ENCODE measurements at regions not wholly inside any gene's neighbourhood (a gene's known extent, or its start where the extent isn't known, plus 50 kb on each side); places are given as distances from the start of the nearest gene placed in this dataset.
A peak's percentile ranks its signal among the peaks of the same experiment; 100 is the strongest.

DNA sequence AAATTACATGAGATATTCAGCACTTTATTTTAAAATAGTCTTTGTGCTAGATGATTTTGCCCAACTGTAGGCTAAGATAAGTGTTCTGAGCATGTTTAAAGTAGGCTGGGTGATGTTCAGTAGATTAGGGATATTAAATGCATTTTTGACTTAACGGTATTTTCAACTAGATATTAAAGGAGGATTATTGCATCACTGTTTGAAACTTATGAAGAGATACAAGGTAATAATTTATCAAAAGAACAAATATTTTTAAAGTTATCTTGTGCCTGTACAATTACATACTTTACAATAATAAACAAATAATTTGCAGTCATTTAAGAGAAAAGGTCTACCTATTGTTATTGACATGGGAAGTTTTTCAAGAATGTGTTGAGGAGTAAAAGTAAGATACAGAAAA, 368.6 kb upstream of the DCN start:
- no peak for DNase-seq (ENCODE audit: low spot score)

DNA sequence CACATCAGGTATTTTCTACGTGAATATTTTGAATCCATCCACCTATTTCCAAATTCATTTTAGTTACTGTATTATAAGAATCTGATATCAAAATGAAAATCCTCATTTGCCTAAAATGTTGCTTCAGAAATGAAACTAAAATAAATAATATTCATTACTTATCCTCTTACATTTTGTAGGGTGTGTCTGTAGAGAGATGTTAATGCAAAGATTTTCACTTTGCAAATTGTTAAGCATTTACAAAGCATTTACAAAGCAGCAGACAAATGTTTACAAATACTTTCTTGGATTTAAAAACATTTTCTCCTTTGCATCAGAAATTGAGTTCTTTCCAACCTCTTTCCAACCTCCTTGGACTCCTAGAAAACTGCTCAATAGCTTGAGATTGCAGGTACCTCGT, 360.0 kb upstream of the DCN start:
- no peak for DNase-seq (ENCODE audit: low spot score)

DNA sequence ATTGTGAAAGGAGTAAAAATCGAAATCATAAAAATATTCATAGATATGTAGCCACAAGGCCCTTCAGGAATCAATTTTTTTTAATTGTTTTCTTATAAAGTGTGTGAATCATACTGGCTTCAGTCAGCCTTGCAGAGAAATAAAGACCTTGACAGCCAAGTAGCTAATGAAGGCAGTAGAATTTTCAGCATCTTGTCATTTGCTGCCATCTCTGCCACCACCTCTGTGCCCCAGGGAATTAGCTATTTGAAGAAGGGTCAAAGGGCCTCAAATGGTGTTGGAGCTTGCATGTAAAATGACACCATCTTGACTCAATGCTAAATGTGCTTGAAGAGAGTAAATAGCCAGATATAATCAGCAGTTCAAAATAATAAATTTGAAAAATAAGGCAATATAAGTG, 359.4 kb upstream of the DCN start:
- DNase-seq (ENCODE audit: low spot score): no peak

DNA sequence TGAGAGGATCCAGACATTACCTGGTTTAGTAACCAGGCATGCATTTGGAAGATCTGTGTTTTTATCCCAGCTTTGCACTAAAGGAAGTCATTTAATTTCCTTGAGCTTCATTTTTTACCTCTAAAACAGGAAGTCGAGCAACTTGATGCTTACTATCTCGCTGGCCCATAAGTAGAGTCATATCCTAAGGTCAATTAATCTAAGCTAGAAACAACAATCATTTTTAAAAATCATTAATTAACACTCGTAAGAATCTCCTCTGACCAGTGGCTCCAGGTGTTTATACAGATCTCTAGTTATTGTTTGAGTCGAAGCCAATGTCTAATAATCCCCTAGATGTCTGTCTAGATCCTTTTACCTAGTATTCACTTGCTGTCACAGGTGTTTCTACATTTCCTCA, 355.8 kb upstream of the DCN start:
- DNase-seq (ENCODE audit: low spot score): no peak

DNA sequence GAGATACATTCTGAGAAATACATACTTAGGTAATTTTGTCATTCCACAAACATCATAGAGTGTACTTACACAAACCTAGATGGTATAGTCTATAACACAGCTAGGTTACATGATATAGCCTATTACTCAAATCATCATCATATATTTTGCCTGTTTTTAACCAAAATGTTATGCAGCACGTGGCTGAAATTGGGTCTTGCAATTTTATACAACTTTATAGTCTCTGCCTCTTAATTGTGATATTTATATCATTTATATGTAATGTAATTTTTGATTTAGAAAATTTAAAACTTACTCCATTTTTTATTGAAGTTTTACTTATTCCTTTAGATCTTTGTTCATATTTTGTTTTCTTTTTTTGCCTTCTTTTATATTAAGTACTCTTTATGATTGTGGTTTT, 350.7 kb upstream of the DCN start:
- DNase-seq (ENCODE audit: low spot score): no peak

DNA sequence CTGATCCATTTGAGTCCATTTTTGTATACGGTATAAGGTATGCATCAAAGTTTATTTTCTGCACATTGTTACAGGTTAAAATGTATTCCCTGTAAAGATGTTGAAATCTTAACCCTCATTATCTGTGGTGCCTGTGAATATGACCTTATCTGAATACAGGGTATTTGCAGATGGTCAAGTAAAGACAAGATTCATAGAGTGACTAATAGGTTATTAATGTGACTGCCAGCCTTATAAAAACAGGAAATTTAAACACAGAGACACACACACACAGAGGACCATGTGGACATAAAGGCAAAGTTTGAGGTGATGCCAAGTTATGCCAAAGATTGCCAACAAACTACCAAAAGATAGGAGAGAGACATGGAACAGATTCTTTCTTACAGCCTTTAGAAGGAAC, 347.2 kb upstream of the DCN start:
- DNase-seq (ENCODE audit: low spot score): peak; percentile 20

DNA sequence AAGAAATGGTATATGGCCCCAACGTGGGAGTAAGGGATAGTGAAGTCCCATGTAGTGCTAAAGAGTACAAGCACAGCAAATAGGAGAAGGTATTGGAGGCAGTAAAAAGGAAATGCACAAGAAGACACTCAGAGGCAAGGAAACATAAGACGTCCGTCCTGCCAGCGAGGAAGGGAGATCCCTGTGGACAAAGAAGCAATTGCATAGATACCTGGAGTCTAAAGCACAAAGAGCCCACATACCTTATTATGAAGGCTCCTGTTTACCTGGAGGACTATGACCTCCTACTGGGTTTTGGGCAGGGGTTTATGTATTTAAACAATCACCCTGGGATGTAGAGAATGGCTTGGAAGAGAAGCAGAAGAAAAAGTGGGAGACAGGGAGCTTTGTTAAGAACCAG, 341.2 kb upstream of the DCN start:
- DNase-seq (ENCODE audit: low spot score): no peak

DNA sequence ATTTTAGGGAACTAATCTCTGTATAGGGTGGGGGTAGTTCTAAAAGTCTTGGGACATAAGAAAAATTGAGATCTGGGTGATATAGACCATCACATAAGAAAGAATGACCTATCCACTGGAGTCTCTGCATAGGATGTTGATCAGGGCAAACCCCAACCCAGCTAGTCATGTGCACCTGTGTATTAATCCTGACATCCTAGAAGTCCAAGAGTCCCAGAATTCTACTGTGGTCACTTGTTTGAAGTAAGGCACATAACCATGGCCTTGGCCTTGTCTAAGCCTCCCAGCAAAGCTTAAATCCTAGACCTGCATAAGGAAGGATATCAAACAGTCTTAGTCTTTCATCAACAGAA, 334.1 kb upstream of the DCN start:
- no peak for DNase-seq (ENCODE audit: low spot score)

DNA sequence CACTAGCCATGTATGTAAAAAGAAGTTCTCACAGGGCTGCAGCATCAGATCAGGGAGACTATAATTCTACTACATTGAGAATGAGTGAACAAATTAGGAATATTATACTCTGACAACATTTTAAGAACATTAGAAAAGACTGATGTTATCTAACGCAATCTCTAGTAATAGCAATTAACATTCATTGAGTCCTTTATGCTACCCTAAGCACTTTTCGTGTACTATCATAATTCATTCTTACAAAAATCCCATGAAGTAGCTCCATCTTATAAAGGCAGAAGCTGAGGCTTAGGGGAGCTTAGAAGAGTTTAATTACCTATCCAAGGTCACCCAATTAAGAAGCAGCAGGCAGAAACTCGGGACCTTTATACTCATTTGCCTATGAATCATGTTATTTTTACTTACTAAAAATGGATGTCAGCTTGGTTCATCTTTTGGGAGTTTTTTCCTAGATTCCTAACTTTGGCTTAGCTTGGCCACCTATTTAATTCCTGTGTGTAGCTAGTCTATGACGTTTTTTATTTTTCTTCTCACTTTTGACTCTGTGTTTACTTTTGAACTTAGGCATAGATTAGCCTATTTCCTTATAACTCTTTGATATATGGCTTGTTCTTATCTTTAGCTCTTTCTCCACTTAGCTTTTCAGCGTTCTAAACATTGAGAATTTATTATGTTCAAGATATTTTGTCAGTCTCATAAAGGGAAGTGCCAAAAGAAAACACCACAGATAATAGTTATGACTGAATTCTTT, 333.5 kb upstream of the DCN start:
- DNase-seq (ENCODE audit: low spot score): no peak

DNA sequence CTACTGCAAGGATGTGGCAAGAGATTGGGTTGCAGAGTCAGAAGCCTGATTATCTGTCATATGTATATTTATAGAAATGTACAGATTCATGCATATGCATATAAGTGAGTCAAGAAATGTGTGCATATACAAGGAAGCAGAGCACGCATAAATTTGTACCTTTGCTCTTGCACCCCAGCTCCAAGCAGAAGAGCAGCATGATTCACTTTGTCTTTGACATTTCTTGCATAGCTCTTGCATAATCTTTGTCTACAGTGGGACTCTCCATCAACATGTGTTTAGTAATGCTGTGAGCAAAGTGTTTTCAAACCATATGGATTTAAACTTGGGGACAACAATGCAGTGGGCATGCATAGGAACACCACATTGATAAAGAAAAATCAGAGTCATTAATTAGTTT, 330.7 kb upstream of the DCN start:
- DNase-seq (ENCODE audit: low spot score): no peak

DNA sequence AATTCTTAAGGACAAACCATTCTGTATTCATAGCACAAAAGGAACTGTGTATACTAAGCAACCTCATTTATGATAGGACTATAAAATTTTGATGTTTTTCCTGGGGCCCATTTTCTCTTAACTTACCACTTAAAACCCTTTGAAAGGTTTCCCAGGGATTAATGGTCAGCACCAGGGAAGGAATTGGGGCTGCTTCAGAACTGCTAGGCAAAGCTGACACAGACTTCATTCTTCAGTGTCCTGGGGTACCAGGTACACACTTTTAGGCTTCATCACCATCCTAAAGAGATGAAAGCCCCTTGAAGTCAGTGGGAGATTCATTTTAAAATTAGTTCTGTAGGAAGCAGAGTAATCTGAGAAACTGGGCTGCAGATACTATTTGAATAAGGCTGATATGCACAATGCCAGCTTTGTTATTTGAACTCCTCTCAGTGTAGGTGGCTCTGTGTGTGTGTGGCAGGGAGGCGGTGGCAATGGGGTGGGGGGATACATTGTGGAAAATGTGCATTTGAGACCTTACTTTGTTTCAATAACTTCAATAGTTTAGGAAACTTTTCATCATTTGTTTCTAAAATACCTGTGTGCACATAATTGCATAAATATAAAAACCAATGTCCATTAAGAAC, 329.3 kb upstream of the DCN start:
- DNase-seq (ENCODE audit: low spot score): no peak

DNA sequence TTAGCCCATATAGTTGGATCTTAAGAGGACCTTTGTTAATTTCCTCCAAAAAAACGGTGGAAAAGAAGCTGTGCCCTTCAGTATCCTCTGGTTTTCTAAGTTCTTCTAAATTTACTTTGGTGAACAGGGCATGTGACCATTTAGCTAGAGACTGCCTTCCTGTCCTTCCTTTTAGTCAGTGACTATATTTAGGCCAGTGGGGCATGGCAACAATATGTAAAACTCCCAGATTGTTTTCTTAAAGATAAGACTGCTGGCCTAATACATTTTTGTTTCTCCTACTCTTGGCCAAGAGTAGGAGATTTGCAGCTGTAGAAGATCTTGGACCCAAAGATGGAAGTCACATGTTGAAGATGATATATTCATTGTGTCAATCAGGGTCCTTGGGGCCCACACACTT, 325.1 kb upstream of the DCN start:
- DNase-seq (ENCODE audit: low spot score): no peak

DNA sequence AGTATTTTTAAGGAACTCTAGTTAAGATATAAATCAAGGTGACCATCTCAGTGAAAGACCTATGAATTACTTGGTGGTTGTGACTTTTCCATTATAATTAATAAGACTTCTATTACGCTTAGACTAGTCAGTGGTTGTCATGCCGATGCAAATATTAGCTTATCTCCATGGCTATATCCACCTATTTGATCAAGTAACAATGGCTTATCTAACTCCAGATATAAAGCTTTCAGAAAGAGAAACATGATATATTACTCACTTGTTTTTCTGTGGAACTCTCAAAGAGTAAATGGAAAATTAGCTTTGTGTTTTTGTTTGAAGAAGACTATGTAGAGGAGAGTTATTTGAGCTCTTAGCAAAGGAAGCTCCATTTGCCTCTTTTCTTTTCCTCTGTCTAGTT, 323.8 kb upstream of the DCN start:
- DNase-seq (ENCODE audit: low spot score): no peak

DNA sequence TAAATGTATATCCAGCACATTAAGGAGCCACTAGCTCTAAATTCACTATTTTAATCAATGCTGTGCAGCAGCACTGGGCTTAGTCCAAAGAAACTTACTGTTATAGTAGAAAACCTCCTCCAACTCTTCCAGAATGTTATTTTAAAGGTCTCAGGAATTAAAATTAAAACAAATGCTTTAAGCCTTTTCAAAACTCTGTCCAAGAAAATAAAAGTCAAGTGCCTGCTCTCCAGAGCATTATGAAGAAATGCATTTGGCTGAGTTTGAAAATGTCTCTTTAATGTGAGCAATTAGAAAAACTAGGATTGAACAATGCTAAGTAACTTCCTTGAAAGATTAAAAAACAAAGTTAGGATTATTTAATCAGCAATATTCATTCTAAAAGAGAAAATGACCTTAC, 322.4 kb upstream of the DCN start:
- DNase-seq (ENCODE audit: low spot score): no peak

DNA sequence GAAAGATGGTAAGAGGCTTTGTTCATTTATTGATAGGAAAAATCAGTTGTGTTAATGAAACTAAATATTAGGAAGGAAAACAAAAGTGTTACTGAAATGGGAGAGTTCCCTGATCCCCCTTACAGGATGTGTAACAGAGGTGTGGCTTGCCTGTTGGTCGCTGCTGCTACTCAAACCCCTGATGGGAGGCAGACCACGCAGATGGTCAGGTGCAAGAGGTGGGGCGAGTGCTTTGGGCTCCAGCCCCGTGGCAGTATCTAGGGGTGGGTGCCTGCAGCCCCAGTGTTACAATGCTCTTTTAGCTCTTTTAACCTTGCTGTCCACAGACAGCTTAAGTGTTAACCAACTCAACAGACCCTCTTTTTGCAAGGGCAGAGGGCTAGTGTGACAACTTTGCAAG, 319.6 kb upstream of the DCN start:
- DNase-seq (ENCODE audit: low spot score): no peak

DNA sequence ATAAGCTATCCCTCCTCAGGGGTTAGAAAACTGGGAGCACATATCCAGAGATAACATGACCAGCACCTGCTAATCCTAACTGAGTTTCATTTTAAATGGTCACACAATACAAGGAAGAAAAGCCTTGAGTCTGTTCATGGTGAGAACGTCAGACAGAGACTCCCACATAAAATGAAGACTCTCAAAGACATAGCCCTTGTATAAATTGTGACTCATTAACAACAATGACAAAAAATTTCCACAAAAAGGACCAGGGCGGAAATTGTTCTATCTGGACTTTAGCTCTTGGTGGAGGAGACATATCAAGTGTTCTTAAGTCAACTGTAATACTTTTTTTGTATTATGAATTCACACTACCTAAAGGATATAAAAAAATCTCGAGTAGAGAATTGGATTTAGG, 313.7 kb upstream of the DCN start:
- no peak for DNase-seq (ENCODE audit: low spot score)

DNA sequence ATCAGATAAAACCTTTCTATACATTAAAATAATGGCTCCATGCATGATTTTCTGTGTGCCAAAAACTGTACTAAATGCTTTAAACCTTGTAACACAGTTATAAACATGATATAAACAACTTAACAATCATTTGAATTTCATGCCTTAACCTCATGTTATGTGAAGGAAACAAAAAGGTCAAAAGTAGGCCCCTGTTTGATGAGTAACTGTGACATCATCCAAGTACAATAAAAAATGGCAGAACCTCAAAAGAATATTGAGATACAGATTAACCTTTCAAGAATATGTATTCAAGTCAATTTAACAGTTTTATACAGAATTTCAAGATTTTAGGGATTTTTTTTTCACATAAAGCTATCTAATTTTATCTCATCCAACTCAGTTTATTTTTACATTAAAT, 310.7 kb upstream of the DCN start:
- DNase-seq (ENCODE audit: low spot score): no peak

DNA sequence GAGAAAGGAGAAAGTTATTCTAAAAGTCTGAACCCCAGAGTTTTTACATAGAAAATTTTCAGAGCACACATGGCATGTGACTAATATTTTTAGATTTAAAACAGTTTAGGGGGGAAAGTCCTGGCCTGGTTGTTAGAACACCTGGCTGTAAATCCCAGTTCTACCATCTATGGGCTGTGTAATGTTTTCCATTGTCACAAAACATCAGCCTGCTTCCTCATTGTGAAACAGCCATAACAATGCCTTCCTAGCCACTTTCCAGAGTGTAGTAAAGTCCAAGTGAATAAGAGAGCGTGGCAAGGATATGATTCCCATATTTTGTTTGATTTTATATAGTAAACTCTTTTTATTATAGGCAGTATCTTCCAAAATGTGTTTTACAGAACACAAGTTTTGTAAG, 310.0 kb upstream of the DCN start:
- no peak for DNase-seq (ENCODE audit: low spot score)

DNA sequence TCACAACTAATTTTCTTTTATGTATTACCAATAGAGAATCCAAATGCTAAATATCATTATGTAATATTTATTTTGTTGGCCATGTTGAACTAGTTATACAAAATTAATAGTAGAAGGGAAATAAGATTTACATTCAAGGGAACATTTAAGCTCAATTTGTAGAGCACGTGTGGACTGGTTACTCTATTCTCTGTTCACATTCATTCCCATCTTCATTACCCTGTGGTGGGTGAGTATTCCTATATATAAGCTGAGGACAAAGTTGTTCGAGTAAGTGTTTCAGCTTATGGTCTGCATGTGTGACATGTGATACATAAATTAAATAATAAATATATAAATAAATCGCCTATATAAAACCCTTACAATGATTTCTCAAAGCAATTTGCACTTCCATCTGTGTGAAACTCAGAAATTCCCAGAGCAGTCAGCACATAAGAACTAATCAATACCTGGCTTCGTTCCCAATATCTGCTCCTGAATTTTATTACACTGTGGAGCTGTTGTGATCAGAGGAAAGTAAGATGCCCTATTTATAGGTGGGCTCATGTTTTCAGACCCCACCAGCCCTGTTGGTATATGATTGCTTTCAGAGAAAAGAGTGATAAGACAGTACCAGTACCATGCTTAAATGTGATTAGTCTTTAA, 308.2 kb upstream of the DCN start:
- no peak for DNase-seq (ENCODE audit: low spot score)

DNA sequence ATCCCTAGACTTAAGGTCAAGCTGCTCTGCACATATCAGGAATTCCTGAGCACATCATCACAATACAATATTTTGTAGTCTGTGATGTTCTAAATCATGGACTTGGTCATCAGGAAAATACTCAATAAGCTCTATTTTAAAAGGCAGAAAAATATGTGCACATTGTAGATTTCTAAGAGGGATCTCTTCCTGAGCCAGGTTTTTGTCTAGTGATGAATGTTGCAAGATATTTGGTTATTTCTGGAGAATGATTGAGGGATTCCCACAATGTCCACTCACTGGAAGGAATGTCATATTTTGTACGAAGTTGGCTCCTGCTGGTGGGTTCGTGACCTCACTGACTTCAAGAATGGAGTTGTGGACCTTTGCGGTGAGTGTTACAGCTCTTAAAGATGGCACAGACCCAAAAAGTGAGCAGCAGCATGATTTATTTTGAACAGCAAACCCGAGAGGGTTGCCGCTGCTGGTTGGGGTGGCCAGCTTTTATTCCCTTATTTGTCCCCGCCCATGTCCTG, 300.9 kb upstream of the DCN start:
- DNase-seq (ENCODE audit: low spot score): no peak

DNA sequence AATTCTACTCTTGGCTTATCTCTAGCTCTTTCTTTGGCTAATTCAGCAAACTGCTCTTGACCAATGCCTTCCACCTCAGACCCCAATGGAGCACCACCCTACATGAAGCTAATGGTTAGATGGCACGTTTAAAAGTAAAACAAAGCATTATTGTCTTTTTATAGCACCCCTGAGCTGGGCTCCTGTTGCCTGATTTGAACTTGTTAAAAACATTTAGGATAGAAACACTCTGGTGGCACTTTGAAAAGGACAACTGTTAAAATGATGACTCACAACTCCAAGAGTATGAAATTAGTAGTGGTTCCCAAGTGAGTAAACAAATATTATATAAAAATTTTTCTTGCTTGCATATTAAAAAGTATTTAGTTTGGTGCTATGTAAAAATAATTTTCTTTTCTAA, 299.6 kb upstream of the DCN start:
- DNase-seq (ENCODE audit: low spot score): no peak

DNA sequence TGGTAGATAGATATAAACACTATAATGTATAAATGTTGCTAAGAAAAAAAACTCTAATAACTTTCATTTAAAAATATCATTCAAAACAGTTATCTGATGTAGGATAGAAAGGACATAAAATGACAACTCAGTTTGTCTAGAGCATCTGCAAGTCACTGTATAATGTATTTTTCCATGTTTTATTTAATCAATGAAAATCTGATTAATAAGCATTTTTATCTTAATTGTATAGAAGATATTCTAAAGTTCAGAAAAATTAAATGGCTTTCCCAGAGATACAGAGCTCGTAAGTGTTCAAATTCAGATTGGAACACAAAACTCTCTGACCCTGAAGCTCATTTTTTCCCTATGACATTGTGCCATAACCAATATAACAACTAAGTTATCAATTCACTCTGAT, 295.9 kb upstream of the DCN start:
- DNase-seq (ENCODE audit: low spot score): no peak

DNA sequence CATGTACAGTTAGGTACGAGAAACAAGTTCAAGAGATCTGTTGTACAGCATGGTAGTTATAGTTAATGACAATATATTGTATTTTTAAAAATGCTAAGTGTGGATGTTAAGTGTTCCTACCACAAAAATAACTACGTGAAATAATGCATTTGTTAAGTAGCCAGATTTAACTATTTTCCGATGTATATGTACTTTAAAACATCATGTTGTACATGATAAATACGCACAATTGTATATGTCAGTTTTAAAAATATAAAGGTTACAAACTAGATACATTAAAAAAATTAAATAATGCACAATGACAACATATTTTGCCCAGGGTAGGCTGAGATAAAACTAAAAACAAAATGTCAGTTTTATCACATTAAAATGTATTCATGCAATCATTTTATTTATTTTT, 285.1 kb upstream of the DCN start:
- DNase-seq (ENCODE audit: low spot score): no peak

Data from HT-29 (cell line).